ENCODE measurements at regions not wholly inside any gene's neighbourhood (a gene's known extent, or its start where the extent isn't known, plus 50 kb on each side); places are given as distances from the start of the nearest gene placed in this dataset.

GRCh38 chr6:144353871-144354314 lies 68.8 kb downstream of the UTRN start:
- BruUV-seq (replicated peaks): no TSS peak
- intact Hi-C loops (cut with micrococcal nuclease; ENCODE audit: unreplicated experiment) (no loop called here), in situ Hi-C loops (cut with HindIII; ENCODE audit: low pct_unique_long_range_greater_than_20kb, low sequenced_read_pairs) (no loop called here)
- ATAC-seq: peak; percentile 18; the same call in 1 of the 2 replicates
- no peak overlapping the region for H3K4me3 ChIP-seq (ENCODE audit: low read depth in 2 of 2, low read length in 2 of 2)
- H3K9me3 ChIP-seq (ENCODE audit: control insufficient read depth, insufficient read depth, low read depth, low read length): no peaks in the 10 kb centered on the region
- ChIA-PET CTCF (no interaction called here), POLR2A (no interaction called here)
- TF ChIP-seq CTCF (IDR thresholded peaks at IDR 0.05) (no peak), TCF7L2 (IDR thresholded peaks at IDR 0.05; ENCODE audit: low read depth, low read length) (no peak), SIN3A (IDR thresholded peaks at IDR 0.05; ENCODE audit: borderline replicate concordance, insufficient read depth, low read depth, low read length) (no peak), REST (IDR thresholded peaks at IDR 0.05; ENCODE audit: insufficient read depth in 1 of 2, low read depth in 2 of 2, low read length in 1 of 2) (no peak), POLR2AphosphoS5 (IDR thresholded peaks at IDR 0.05; ENCODE audit: low read depth, low read length) (no peak)
- DNase-seq (ENCODE audit: low read depth, low spot score): no peak
- no peaks in the 10 kb centered on the region for H3K27me3 ChIP-seq (ENCODE audit: control insufficient read depth, insufficient read depth, low read length)
- H3K4me1 ChIP-seq (ENCODE audit: control insufficient read depth, insufficient read depth, low read length): peaks cover 58% of the 10 kb centered on the region
- no peaks in the 10 kb centered on the region for H3K36me3 ChIP-seq (ENCODE audit: control insufficient read depth, insufficient read depth, low read length)
- peak overlapping the region; percentile 78 for H3K27ac ChIP-seq (ENCODE audit: low read length)

GRCh38 chr6:144359783-144360182 lies 74.6 kb downstream of the UTRN start:
- POLR2A ChIA-PET: no interaction called here
- Histone ChIP-seq H3K4me1 (ENCODE audit: control insufficient read depth, insufficient read depth, low read length) (peaks cover 44% of the 10 kb centered on the region), H3K27ac (ENCODE audit: low read length) (peak overlapping the region; percentile 58), H3K27me3 (ENCODE audit: control insufficient read depth, insufficient read depth, low read length) (no peaks in the 10 kb centered on the region), H3K4me3 (ENCODE audit: low read depth in 2 of 2, low read length in 2 of 2) (no peak overlapping the region), H3K9me3 (ENCODE audit: control insufficient read depth, insufficient read depth, low read depth, low read length) (no peaks in the 10 kb centered on the region), H3K36me3 (ENCODE audit: control insufficient read depth, insufficient read depth, low read length) (no peaks in the 10 kb centered on the region)
- DNase-seq (ENCODE audit: low read depth, low spot score) (no peak), ATAC-seq (no peak)
- TF ChIP-seq TCF7L2 (IDR thresholded peaks at IDR 0.05; ENCODE audit: low read depth, low read length) (no peak), CTCF (IDR thresholded peaks at IDR 0.05) (no peak), POLR2AphosphoS5 (IDR thresholded peaks at IDR 0.05; ENCODE audit: low read depth, low read length) (no peak)
- BruUV-seq (replicated peaks): no TSS peak
- intact Hi-C loops (cut with micrococcal nuclease; ENCODE audit: unreplicated experiment) (no loop called here), in situ Hi-C loops (cut with HindIII; ENCODE audit: low pct_unique_long_range_greater_than_20kb, low sequenced_read_pairs) (no loop called here)
- CTCF ChIA-PET: no interaction called here
